H1 (cell line): ENCODE measurements at regions not wholly inside any gene's neighbourhood (a gene's known extent, or its start where the extent isn't known, plus 50 kb on each side); places are given as distances from the start of the nearest gene placed in this dataset.

Source experiments
- ATF3 ChIP-seq: IDR thresholded peaks from 2 replicates; pipeline ENCODE4 v1.6.1; 2011; ENCODE audit warnings: low read depth, mild to moderate bottlenecking, low read length; ENCODE audit not compliant: insufficient read depth
- FOSL1 ChIP-seq: IDR thresholded peaks from 2 replicates; pipeline ENCODE4 v1.6.1; 2011; ENCODE audit warnings: mild to moderate bottlenecking, low read depth, low read length, moderate library complexity; ENCODE audit not compliant: insufficient read depth
- HDAC6 ChIP-seq: IDR thresholded peaks from one replicate; pipeline ENCODE4 v1.7.1; 2012; ENCODE audit warnings: low read depth, mild to moderate bottlenecking, inconsistent platforms, low read length, moderate library complexity
- KDM1A ChIP-seq: fragments of 200-600, 300-600 bp; sonication (generic); IDR thresholded peaks from 2 replicates; pipeline ENCODE4 v1.7.1; 2016; ENCODE audit warnings: mild to moderate bottlenecking, low read length, borderline replicate concordance
- MAX ChIP-seq: IDR thresholded peaks from 2 replicates; pipeline ENCODE4 v1.6.1; 2012; ENCODE audit warnings: inconsistent platforms
- RFX5 ChIP-seq: IDR thresholded peaks from 2 replicates; pipeline ENCODE4 v1.6.1; 2011; ENCODE audit warnings: low read depth, low read length, improper control_type of control experiment, borderline replicate concordance

DNA sequence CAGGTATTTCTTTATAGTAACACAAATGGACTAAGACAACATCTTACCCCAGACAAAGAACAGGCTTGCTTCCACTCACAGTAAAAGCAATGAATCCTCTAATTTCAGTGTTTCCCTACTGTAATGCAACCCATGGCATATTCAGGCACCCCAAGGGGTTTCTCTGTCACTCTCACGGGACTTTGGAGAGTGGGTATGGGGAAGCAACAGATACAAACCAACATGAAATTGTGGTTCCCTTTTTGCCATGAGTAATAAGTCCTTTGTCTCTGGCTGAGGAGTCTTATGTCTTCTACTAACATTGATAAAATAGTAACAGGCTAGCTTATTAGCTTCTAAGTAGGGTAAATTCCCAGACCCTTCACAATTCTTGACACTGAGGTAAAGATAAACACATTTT is 51.4 kb upstream of the AOAH start (continued):
- TF ChIP-seq RFX5 (no peak), FOSL1 (no peak), ATF3 (no peak), HDAC6 (no peak), MAX (no peak), KDM1A (no peak)
- TF ChIP-seq, all 59 proteins: peak for 0
